Thyroid gland (tissue), 4 donors: ENCODE measurements at regions not wholly inside any gene's neighbourhood (a gene's known extent, or its start where the extent isn't known, plus 50 kb on each side); places are given as distances from the start of the nearest gene placed in this dataset.

Experiments
- POLR2A ChIP-seq, 2 donors: fragments of 450-650 bp; IDR thresholded peaks; one replicate each; pipeline ENCODE4 v1.6.1; 2017; ENCODE audit warnings: antibody characterized with exemption in 2 of 2, mild to moderate bottlenecking in 2 of 2, moderate library complexity in 1 of 2
- TF ChIP-seq, protein P1 (sequence below), 6 experiments: fragments of 200-600 bp in 3 of 6; fragments of 450-650 bp in 3 of 6; sonication (generic) in 3 of 6; IDR thresholded peaks; one replicate each; pipeline ENCODE4 v1.5.1; 2016 to 2019; ENCODE audit warnings: antibody characterized with exemption in 6 of 6, mild to moderate bottlenecking in 2 of 6, inconsistent platforms in 1 of 6, moderate library complexity in 1 of 6

DNA sequence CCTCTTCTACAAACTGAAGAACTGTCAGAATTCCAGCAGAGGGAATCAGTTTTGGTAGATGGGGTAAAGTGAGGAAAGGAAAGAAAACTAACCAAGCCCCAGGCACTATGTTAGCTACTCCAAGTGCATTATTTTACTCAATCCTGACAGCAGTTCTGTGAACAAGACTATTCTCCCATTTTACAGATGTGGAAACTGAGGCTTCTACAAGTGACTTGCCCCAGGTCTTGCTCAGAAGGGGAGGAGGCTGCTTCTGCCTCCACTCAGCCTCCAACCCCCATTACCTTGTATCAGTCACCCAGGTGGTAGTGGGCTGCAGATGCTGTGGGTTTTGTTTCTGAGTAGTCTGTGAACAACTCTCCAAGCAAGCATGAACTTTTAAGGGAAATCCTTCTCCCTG is 315.2 kb upstream of the MAF start:
- no peak for TF ChIP-seq POLR2A (IDR thresholded peaks at IDR 0.05)
- TF ChIP-seq, protein P1, sequence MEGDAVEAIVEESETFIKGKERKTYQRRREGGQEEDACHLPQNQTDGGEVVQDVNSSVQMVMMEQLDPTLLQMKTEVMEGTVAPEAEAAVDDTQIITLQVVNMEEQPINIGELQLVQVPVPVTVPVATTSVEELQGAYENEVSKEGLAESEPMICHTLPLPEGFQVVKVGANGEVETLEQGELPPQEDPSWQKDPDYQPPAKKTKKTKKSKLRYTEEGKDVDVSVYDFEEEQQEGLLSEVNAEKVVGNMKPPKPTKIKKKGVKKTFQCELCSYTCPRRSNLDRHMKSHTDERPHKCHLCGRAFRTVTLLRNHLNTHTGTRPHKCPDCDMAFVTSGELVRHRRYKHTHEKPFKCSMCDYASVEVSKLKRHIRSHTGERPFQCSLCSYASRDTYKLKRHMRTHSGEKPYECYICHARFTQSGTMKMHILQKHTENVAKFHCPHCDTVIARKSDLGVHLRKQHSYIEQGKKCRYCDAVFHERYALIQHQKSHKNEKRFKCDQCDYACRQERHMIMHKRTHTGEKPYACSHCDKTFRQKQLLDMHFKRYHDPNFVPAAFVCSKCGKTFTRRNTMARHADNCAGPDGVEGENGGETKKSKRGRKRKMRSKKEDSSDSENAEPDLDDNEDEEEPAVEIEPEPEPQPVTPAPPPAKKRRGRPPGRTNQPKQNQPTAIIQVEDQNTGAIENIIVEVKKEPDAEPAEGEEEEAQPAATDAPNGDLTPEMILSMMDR (IDR thresholded peaks at IDR 0.05), result no peak
